ENCODE measurements at regions not wholly inside any gene's neighbourhood (a gene's known extent, or its start where the extent isn't known, plus 50 kb on each side); places are given as distances from the start of the nearest gene placed in this dataset.

DNA sequence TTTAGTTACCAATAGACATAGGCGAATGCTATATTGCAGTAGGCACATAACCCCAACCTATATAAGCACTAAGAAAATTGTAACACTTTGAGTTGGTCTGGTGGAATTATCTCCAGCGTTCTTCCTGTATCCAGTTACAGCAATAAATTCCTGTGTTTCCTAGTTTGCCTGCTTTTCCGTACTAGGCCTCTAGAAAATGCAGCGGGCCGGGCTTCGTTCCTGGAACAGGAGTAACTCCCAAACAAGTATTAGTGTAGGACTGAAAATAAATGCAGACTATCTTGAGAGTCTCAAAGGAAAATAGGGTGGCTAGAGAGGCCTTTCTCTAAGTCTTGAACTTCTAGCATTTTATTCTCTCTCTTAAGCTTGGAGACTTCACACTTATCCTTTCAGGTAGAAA, 159.8 kb downstream of the OR13H1 start:
- DNase-seq (ENCODE audit: low read depth in 2 of 2), result no peak

DNA sequence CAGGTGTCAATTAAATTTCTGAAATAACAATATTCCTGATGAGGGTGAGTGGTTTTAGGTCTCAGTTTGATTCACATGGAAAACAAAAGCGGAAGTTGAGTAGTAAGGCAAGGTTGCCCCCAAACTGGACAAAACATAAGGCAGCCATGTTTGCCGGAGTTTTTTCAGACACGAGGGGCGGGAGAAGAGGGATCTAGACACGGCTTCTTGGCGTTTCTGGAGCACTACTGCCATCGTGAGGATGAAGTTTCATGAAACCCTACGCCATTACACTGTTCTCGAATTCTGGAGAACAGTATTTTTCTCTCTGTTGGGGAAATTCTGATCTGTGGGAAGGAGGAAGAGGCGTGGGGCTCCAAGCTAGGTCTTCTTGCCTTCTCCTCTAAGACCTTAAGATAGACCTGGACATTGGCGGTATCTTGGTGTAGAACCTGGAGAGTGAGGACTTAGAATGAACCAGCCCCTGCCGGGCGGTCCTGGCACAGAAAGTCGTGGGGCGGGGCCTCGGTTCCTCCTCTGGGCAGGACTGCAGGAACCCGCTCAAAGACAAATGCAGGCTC, 160.3 kb downstream of the OR13H1 start:
- DNase-seq (ENCODE audit: low read depth in 2 of 2), result peak in 1 of 2 donors; percentile 62

- DNase-seq (ENCODE audit: low read depth in 2 of 2), result no peak
These were observed 165.7 kb downstream of the OR13H1 start for GRCh38 chrX:131709553-131709952.

DNA sequence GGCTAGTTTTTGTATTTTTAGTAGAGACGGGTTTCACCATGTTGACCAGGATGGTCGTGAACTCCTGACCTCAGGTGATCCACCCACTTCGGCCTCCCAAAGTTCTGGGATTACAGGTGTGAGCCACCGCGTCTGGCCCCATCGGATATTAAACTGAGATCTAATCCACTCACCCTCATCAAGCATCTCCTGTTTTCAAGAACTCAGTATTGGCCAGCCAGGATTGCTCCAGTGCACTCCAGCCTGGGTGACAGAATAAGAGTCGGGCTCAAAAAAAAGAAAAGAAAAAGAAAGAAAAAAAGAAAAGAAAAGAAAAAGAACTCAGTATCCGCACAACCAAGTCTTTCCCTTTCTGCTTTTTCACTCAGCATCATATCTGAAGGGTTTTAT, 167.6 kb downstream of the OR13H1 start:
- no peak for DNase-seq (ENCODE audit: low read depth in 2 of 2)

DNA sequence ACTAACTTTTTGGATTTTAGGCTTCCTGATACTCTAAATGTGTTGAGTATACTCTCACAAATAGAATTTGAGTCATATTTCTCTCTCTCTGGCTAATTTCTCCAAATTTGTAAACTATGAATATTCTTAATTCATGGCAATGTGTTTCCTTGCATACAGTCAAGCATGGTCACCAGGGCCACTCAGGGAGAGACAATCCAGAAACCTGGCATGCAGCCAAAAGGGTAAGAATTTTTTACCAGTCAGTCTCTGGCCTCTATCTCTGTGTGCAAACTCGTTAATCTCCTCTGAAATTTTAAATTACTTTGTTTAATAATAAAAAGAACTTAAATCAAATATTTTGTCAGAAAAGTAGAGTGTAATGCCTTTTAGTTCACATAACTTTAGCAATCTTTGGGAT, 179.8 kb downstream of the OR13H1 start:
- DNase-seq (ENCODE audit: low read depth in 2 of 2), result no peak

DNA sequence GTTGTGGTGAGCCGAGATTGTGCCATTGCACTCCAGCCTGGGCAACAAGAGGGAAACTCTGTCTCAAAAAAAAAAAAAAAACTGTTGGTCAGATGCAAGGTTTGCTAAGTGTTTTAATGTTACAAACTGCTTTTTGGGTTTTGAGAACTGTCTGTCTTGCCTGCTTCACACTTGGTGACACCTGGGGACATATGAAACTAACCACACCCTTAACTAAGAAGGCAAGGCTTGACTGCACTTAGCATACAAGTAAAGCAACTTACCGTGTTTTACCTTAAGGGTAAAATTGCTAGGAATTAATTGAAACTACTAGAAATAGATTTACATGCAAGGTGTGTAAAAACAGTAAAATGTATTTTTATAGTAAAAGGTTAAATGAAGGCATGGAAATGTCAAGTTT, 180.4 kb downstream of the OR13H1 start:
- no peak for DNase-seq (ENCODE audit: low read depth in 2 of 2)

- no peak for DNase-seq (ENCODE audit: low read depth in 2 of 2)
These were observed 181.3 kb downstream of the OR13H1 start for GRCh38 chrX:131725001-131725654.

GRCh38 chrX:131727778-131728177, 183.9 kb downstream of the OR13H1 start:
- no peak for DNase-seq (ENCODE audit: low read depth in 2 of 2)

GRCh38 chrX:131728295-131729145, 184.6 kb downstream of the OR13H1 start:
- DNase-seq (ENCODE audit: low read depth in 2 of 2), result peak in 1 of 2 donors; percentile 45

DNA sequence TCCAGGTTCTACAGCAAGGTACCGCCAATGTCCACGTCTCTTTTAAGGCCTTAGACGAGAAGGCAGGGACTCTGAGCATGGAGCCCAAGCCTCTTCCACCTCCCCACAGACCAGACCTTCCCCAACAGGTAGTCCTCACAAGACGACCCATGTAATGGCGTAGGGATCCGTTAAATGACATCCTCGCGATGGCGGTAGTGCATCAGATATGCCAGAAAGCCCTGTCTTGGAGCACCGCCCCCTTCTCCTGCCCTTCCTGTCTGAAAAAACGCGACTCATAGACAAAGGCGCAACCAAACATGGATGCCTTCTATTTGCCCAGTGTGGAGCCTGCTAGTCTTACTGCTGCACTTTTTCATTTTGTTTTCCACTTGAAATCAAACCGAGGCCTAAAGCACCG, 185.4 kb downstream of the OR13H1 start:
- DNase-seq (ENCODE audit: low read depth in 2 of 2), result peak in 1 of 2 donors; percentile 57

GRCh38 chrX:131734621-131735020, 190.7 kb downstream of the OR13H1 start:
- DNase-seq (ENCODE audit: low read depth in 2 of 2), result no peak

DNA sequence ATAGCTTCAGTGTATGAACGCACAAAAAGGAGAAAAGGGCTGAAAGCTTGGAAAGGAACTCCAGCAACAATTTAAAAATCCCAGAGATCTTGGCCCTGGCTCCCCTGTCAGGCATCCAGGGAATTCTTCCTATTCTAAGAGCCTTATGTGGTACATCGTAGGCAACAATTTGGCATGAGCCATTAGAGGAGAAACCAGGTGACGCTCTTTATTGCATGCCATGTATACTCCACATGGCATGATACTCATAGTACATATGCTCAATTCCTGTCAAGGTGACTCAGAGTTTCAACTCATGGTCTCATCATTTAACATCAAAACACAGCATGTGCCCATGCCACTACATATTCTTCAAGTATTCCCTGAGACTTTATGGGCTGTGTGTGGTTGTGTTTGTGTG, 191.3 kb downstream of the OR13H1 start:
- no peak for DNase-seq (ENCODE audit: low read depth in 2 of 2)

DNA sequence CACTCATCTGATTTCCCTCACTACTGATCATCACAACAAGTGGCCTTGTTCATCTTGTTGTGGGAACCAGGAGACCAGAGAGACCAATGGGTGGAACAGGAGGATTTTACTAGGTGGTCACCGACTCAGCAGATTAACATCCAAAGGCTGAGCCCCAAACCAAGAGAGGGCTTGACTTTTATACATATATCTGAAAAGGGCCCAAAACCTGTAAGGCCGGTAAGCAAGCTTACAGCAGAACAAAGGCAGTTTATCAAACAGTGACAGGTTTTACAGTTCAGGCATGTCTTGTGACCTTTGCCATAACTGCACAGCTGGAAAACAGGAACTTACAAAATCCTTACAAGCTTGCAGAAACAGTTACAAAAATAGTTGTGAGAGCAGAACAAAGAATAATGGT, 195.9 kb downstream of the OR13H1 start:
- DNase-seq (ENCODE audit: low read depth in 2 of 2), result no peak

- peak in 1 of 2 donors; percentile 43 for DNase-seq (ENCODE audit: low read depth in 2 of 2)
These were observed 197.3 kb downstream of the OR13H1 start for GRCh38 chrX:131741103-131741581.

GRCh38 chrX:131745942-131746489, 202.1 kb downstream of the OR13H1 start:
- no peak for DNase-seq (ENCODE audit: low read depth in 2 of 2)

DNA sequence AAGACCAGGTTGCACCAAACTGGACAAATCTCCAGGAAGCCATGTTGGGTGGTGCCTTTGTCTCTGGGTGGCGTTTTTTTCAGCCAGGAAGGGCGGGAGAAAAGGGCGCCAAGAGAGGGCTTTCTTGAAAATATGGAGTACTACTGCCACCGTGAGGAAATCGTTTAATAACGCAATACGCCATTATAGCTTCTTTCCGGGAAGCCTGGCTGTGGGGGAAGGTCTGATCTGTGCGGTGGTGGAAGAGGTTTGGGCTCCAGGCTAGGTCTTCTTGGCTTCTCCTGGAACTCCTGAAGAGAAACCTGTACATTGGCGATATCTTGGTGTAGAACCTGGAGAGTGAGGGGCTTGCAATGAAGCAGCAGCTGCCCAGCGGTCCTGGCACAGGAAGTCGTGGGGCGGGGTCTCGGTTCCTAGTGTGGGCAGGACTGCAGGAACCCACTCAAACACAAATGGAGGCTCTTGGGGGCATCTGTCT, 202.7 kb downstream of the OR13H1 start:
- peak in 1 of 2 donors; percentile 55 for DNase-seq (ENCODE audit: low read depth in 2 of 2)

GRCh38 chrX:131747173-131747572, 203.3 kb downstream of the OR13H1 start:
- peak in 1 of 2 donors; percentile 47 for DNase-seq (ENCODE audit: low read depth in 2 of 2)

- peak in 1 of 2 donors; percentile 37 for DNase-seq (ENCODE audit: low read depth in 2 of 2)
These were observed 208.8 kb downstream of the OR13H1 start for GRCh38 chrX:131752493-131753198.

GRCh38 chrX:131762802-131763234, 218.9 kb downstream of the OR13H1 start:
- no peak for DNase-seq (ENCODE audit: low read depth in 2 of 2)

- DNase-seq (ENCODE audit: low read depth in 2 of 2), result peak in 1 of 2 donors; percentile 49
These were observed 219.8 kb downstream of the OR13H1 start for GRCh38 chrX:131763674-131764073.

- no peak for DNase-seq (ENCODE audit: low read depth in 2 of 2)
These were observed 220.3 kb downstream of the OR13H1 start for GRCh38 chrX:131764216-131764615.
